DND-41 (cell line): ENCODE measurements at regions not wholly inside any gene's neighbourhood (a gene's known extent, or its start where the extent isn't known, plus 50 kb on each side); places are given as distances from the start of the nearest gene placed in this dataset.

ENCODE experiments used
- CTCF ChIP-seq: IDR thresholded peaks from 2 replicates; pipeline ENCODE4 v1.5.1; 2012; ENCODE audit warnings: borderline replicate concordance, low read length, moderate library complexity, mild to moderate bottlenecking; ENCODE audit not compliant: poor library complexity, severe bottlenecking; ENCODE audit errors: extremely low read depth
- EZH2 ChIP-seq: IDR thresholded peaks from 3 replicates; pipeline ENCODE4 v1.6.1; 2012; ENCODE audit warnings: borderline replicate concordance, low read depth, mild to moderate bottlenecking, moderate library complexity, low read length, inconsistent platforms; ENCODE audit not compliant: severe bottlenecking

GRCh38 chr17:31684901-31685300 lies 174.1 kb downstream of the COPRS start:
- TF ChIP-seq CTCF (no peak), EZH2 (no peak)
